NCI-H774 (cell line): ENCODE measurements at regions not wholly inside any gene's neighbourhood (a gene's known extent, or its start where the extent isn't known, plus 50 kb on each side); places are given as distances from the start of the nearest gene placed in this dataset.

Experiments
- DNase-seq: peaks from one replicate; lab custom pipeline; 2025; lab: John Stamatoyannopoulos, UW

DNA sequence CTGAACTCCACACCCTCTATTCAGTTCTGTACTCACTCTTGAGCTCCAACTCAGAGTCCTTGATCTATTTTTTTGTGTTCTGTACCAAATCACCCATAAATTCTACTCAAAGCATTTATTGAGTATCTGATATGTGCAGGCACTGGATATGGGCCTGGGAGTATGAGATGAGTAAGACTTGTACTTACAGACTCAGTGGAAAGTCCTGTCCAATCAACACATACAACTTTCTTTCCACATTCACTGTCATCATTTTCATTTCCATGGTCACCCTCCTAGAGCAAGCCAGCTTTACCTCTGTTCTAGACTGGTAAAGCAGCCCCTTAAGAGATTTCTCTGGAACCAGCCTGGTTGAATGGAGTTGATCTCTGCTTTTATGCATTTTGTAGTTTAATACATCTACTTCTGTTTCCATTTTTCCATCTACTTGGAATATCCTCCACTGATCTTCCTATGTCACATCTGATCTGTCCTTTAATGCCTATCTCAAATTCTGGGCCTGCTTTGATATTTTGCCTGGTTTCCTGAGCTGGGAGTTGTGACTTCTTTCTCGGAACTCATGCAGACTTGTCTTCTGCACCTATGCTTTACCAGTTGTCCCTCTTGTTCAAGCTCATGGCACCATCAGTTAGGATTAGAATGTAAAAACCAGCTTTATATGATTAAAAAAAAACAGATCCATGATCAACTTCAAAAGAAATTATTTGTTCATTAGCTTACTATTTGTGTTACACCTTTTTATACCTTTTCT, 96.9 kb upstream of the GLS start:
- no peak for DNase-seq

DNA sequence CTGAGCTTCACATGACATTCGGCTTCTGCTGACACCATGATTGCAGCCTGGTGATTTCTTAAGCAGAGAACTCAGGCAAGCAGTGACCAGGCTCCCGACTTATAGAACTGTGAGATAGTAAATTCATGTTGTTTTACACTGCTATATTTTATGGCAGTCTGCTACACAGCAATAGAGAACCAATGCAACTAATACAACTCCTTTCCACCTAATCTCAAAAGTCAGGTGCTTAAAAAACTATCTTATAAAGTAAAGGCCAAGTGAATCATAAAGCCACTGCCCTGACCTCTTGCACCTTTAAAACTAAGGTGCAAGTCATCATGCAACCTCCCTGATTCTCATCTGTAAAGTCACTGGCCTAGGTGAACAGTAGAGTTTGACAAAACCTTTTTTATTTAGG, 95.3 kb upstream of the GLS start:
- DNase-seq: no peak

DNA sequence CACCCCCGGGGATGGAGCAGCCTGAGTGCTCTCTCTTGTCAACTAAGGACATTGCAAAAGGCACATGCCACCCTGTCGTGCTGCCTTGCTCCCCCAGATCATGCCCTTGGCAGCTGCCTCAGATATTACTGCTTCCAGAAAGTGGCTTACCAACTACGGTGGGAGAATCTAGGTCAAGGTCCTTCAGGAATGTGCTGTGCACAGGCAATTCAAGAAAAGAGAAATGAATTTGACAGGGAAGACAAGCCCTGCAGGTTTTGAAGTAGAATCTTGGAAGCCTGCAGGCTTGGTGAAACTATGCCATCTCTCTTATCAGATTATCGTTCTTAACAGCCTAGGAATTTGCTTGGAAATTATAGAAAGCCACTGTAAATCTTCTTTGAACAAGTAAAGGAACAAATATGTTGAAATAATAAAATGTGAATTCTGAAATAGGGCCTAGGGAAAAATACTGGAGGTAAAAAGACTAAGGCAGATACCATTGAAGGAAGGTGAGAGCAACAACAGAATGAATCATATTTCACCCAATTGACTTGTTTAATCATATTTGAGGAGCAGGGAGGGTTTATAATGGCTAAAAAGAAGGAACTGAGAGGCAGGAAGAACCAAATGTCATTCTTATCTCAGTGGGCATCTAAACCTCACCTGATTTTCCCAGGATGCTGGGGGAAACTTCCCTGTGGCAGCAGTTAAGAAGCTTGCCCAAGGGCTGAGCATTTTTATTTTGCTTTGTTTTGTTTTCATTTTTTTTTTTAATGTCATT, 94.0 kb upstream of the GLS start:
- no peak for DNase-seq

DNA sequence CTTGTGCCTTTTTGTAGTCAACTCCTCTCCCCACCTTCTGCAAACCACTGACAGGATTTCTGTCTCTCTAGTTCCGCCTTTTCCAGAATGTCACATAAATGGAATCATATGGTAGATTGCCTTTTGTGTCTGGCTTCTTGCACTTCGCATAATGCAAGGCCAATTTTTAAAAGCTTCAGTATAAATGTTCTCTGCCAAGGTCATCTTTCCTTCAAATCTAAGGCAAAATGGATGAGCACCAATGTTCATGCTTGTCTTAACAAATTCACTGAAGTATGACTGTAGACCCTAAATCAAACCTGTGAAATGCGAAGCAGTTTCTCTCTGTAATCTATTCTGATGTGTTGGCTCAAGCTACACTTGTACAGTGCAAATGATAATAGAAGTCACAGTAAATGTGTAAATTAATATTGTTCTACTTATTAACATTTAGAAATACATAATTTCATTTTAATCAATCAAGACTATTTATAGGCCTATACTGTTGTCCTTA, 92.8 kb upstream of the GLS start:
- DNase-seq: no peak

DNA sequence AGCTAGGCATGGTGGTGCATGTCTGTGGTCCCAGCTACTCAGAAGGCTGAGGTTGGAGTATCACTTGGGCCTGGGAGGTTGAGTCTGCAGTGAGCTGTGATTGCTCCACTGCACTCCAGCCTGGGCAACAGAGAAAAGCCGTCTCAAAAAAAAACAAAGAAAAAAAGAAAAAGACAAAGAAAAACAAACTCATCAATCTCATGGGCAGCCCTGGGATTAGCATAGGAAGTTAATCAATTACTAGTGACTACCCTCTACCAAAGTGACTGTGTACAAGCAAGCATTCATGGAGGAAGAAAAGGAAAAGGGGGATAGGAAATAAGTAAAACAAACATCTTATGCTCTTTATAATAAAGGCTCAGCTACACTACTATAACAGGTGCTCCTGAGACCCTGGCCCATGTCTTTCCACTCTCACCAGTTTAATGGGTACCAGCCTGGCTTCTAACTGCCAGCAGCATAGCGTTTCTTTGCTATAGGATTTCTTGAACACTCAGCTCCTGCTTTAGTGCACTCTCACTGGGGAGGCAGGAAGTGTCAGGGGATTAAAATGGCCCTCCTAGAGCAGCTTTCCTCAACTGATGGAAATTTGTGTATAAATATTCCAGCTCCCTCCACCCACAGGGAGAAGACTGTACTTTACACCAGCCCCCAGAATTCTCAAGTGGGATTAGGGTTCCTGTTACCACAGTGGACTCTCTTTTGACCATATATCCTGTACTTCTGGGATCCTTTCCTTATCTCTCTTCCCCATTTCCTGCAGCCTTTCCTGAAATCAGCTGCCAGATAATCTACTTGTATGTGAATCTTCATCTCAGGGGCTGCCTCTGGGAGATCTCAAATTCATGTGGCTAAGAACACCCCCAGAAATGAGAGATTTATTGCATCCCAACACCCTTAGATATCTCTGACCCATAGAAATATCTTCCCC, 91.3 kb upstream of the GLS start:
- no peak for DNase-seq

DNA sequence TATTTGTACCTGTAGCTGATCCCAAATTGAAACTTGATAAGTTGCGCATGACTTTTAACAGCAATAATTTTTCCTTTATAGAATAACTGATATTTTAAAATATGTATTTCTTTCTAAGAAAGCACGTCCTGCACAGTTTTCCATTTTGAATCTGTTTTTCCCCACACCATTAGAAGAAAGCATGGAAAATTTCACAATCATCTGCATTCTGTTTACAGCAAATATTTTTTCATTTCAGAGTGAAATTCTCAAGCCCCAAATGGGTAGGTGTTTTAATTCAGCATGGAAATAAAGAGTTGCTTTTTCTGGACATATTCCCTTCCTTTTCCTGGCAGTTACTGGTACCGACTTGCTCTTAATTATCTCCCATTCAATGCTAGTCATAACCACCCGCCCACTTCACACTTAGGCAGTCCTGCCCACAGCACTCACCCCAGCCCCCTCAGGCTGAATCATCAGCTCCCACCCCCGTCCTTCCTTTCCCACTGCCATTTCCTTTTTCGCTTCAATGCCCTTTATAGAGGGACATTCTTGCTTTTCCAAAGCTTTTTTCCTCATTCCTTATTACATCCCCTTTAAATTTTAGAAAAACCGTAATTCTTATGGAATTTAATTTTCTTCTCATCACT, 89.2 kb upstream of the GLS start:
- no peak for DNase-seq

DNA sequence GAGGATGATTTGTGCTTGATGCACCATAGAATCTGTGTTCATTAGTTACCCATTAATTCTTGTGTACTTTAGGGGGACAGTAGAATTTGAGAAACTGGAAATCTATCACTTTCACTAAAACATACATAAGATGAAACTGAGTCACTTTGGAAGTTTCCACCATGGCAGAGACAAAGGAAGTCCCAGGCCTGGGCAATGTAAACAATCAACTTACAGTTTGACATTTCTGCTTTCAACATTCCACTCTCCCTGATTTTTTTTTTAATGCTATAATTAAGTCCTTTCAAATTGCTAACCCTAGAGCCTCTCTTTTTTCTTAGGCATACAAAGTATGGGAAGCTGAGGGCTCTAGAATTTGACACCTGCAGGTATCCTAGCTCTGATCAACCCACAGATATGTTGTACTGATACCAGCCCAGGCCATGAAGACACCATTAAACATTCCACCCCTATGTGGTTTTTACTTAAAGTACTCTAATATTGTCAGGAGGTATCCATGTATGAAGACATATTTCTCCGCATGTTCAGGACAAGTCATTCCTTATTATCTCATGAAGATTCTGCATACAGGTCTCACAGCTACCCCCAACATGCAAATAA, 88.5 kb upstream of the GLS start:
- no peak for DNase-seq

DNA sequence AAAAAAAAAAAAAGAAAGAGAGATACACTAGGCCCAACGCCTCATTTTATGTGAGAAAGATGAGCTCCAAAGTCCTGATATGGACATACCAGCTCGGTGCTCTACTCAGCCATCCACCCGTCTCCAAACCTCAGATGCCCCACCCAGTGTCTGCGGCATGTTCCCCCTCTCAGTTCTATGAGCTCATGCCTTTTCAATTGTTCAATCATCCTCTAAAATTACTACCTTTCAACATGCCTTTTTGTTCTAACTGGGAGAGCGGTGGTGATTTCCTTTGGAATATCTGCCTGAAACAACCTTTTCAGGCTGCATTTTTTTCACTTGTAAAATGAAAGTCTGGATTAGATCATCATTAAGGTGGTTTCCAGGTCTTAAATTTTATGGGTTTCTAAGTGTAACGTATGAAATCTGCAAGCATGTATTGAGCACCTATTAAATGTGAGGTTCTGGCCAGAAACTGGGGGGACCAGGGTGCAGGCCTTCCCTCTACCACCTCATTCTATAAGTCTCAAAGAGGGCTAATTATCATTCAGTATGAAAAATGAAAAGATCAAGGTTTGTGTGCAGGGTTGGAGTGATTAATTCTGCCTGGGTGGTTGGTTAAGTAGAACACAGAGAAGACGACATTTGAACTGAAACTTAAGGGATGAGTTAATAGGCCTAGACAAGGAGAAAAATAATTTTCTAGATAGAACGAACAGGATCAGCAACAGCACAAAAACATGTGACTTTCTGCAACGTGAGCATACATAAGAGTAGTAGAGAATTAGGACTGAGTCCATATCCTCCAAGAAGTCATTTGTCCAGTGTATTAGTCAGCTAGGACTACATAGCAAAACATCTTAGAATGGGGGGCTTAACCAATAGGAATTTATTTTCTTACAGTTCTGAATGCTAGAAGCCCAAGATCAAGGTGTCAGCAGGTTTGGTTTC, 87.4 kb upstream of the GLS start:
- no peak for DNase-seq

DNA sequence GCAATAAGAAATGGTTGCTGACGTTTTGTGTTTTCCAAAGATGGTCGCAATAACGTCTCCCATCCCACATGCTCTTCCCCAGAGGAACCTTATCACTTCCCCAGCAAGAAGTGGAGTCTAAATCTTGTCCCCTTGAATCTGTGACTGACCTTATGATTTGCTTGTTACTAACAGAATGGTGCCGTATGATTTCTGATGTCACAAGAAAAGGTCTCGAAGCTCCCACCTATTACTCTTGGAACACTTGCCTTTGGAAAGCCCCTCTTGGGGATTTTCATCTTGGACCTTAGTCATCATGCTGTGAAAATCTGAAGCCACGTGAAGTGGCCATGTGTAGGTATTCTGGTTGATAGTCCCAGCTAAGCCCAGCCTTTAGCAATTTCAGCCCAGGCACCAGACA, 86.2 kb upstream of the GLS start:
- no peak for DNase-seq

DNA sequence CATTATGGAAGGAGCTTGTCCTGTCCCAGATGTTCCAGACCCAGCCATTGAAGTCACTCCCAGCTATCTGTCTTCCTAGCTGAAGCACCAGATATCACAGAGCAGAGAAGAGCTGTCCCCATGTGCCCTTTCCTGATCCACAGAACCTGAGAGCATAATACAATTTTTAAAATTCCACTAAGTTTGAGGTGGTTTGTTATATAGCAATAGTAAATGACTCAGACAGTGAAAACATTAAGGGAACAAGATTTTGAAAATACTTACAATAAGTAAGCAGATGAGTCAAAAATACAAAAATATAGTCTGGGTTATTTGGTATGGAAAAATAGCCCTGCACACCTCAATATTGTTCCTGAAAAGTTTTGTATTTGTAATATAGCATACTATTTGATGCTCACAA, 85.8 kb upstream of the GLS start:
- DNase-seq: no peak

DNA sequence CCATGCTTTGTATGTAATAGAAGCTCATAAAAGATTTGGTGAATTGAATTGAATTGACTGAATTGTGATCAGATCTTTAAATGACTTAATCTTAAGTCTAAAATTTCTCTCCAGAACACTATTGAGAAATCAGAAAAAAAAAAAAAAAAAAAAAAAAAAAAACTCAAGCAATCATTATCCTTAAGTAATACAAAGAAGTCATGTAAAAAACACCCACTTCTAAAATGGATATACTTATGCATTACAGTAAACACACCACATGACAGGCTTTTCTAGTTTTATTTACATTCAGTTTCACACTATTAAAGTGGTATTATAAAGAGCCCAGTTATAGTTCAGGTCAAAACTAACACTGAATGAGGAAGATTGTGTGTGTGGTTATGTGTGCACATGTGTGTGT, 84.9 kb upstream of the GLS start:
- no peak for DNase-seq

DNA sequence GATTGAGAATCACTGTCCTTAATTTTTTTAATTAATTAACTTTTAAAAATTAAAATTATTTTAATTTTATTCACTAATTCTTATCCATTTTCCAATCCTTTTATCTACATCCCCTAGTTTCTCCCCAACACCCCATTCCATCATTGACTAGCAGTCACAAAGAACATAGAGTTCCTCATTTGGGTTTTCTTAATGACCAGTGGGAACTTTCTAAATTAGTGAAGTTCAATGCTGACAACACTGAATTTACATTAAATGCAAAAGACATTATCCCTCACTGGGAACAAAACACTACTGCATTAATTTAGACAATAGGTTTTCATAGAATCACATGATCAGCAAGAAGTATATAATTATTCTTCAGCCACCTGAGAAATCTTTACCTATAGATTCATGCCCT, 80.6 kb upstream of the GLS start:
- DNase-seq: no peak

DNA sequence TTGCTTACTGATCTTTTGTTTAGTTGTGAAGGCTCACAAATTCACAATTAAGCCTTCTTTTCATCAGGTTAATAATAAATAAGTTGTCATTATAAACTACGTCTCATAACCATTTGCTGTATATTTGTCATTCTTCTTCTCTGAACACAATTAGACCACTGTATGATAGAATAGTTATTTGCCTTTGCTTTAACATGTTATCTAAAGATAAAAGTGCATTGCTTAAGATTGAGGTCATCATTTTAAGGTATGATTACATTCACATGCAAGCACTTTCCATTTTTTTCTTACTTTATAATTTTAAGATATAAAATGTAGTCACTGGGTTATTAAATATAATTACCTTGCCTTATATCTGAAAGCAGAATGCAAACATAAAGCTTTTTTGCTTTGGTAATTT, 80.1 kb upstream of the GLS start:
- DNase-seq: no peak

DNA sequence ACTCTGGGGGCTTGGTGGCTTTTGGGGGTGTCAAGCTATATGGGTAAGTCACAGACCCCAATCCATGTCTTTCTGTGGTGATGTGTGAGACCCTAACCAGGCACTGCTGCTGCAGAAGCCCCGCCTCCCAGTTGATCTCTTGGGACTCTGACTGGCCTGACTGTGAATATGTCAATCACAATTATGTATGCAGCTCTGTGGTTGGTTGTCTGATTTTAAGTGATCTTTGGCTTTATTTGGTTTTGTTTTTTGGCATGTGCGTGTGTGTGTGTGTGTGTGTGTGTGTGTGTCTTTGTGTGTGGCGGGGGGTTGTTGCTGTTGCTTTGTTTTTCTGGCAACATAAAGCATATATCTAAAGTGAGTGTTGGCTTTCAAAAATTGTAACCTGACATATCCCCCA, 78.5 kb upstream of the GLS start:
- no peak for DNase-seq

DNA sequence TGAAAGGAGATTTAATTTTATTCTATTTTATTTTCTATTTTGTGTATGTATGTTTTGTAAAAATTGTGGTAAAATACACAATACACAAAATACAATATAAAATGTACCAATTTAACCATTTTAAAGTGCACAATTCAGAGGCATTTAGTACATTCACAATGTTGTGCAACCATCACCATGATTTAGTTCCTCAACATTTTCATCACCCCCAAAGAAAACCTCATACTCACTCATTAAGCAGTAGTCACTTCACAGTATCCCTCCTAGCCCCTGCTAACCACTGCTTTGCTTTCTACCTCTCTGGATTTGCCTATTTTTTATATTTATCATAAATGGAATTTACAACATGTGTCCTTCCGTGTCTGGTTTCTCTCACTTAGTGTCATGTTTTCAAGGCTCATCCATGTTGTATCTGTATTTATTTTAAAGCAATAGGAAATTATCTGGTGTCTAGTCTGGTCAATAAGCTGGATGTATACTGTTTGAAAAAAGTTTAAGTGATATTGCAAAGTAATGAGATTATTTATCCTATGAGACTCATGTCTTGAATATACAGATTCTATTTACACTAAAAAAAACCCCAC, 77.9 kb upstream of the GLS start:
- no peak for DNase-seq

DNA sequence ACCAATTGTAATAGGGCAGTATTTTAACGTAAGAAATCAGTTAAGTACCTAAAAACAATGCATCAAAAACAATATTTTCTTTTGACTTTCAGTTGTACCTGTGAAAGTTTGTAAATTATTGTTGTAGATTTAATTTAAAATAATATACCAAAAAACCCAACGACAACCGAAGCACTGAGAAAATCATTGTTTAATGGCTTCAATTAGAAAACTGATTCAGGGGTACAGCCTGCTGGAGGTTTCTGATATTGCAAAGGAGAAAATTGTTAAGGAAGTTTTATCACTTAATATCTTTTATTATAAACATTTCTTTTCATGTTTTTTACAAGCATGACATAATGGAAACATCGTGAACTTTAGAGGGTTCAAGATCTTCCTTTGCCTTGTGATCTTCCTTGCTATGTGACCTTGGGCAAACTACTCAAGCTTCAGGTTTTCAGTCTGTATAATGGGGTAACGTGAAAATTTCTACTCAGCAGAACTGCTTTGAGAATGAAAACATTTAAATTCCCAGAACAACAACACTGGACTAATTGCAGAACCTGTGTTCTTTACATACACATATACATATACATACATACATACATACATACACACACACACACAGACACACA, 76.3 kb upstream of the GLS start:
- no peak for DNase-seq

DNA sequence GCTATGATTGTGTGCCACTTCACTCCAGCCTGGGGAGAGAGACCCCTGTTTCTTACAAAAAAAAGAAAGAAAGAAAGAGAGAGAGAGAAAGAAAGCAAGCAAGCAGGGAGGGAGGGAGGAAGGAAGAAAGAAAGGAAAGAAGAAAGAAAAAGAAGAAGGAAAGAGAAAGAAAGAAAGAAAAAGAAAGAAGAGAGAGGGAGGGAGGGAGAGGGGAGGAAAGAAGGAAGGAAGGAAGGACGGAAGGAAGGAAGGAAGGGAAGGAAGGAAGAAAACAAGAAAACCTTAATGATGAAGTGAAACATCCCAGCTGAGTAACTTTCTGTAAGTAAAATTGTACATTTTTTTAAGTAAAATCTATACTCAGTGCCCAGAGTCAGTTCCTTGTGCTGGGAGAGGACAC, 75.5 kb upstream of the GLS start:
- DNase-seq: no peak

DNA sequence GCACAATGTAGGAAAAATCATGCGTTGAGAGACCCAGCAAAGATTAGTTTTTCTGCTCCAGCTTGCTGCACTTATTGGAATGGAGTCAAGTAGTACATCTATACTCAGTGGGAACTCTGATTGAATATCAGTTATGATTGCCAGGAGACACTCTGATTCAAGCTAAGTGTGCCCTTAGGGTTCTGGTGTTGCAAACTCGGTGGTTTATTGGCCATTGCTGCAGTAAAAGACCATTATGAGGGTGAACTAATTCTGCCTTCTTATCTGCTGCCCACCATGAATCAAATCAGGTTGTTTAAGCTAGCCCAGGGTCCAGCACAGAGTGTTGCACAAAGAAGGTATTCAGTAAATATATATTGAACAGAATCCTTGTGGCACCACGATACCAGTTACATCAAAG, 74.8 kb upstream of the GLS start:
- no peak for DNase-seq

DNA sequence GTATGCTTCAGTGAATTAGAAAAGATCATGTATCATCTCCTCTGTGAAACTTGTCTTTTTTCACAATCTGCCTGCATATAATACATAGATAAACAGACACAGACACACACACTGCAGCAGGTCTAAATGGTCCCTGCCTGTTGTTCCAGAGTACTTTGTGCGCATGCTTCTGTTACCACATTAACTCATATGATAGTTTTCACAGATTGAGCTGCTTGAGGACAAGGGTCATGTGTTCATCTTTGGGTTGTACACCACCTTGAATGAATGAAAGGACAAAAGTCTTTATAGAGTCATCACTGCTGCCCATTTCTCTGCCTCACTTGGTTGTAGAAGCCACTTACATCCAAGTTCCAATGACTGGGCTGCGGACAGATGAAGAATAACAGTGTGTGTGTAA, 72.7 kb upstream of the GLS start:
- no peak for DNase-seq
